Testis (tissue), 2 donors: ENCODE measurements at regions not wholly inside any gene's neighbourhood (a gene's known extent, or its start where the extent isn't known, plus 50 kb on each side); places are given as distances from the start of the nearest gene placed in this dataset.

Source experiments
- DNase-seq: peaks from one replicate; pipeline ENCODE4 v3.0.0-alpha.2; 2019
- H3K27ac ChIP-seq, 2 donors: fragments of 200-600 bp; sonication (generic); one replicate each; pipeline ENCODE4 v1.5.1; 2019
- H3K27me3 ChIP-seq: fragments of 200-600 bp; sonication (generic); one replicate; pipeline ENCODE4 v1.5.1; 2019
- H3K36me3 ChIP-seq: fragments of 200-600 bp; sonication (generic); one replicate; pipeline ENCODE4 v1.5.1; 2017; ENCODE audit warnings: low read depth; ENCODE audit errors: missing control alignments
- H3K4me1 ChIP-seq: fragments of 200-600 bp; sonication (generic); one replicate; pipeline ENCODE4 v1.5.1; 2019
- H3K4me3 ChIP-seq, 2 donors: fragments of 200-600 bp; sonication (generic); one replicate each; pipeline ENCODE4 v1.5.1; 2017 to 2019
- H3K9me3 ChIP-seq: fragments of 200-600 bp; sonication (generic); one replicate; pipeline ENCODE4 v1.5.1; 2017
- CTCF ChIP-seq, 3 experiments: fragments of 450-650 bp in 2 of 3; fragments of 200-600 bp in 1 of 3; sonication (generic) in 1 of 3; IDR thresholded peaks; one replicate each; pipeline ENCODE4 v1.5.1; 2016 to 2019; ENCODE audit warnings: antibody characterized with exemption in 3 of 3, mild to moderate bottlenecking in 2 of 3, moderate library complexity in 1 of 3
- POLR2A ChIP-seq: fragments of 450-650 bp; IDR thresholded peaks from one replicate; pipeline ENCODE4 v1.6.1; 2017; ENCODE audit warnings: antibody characterized with exemption, mild to moderate bottlenecking, moderate library complexity
- WGBS, 2 donors: methylation state at CpG; one replicate each; pipeline ENCODE4 v1.1.5; 2018; 5-methylcytosine and 5-hydroxymethylcytosine counted together
- intact Hi-C: fragments of 100-400 bp; cut with DNase I; formaldehyde crosslinking; loops from one replicate; pipeline ENCODE4 v1.15.1; 2023; ENCODE audit warnings: low total_unique reads

- TF ChIP-seq CTCF (IDR thresholded peaks at IDR 0.05) (no peak), POLR2A (no peak)
- H3K36me3 ChIP-seq, result no peaks in the 10 kb centered on the region
- DNase-seq, result no peak
These were observed 130.4 kb upstream of the MON1B start for GRCh38 chr16:77060614-77061013.

GRCh38 chr16:77062878-77063675 is 127.9 kb upstream of the MON1B start:
- intact Hi-C loops, result no loop called here
- Histone ChIP-seq H3K36me3 (no peaks in the 10 kb centered on the region), H3K27me3 (no peaks in the 10 kb centered on the region), H3K4me1 (no peaks in the 10 kb centered on the region), H3K9me3 (no peaks in the 10 kb centered on the region), H3K4me3 (no peak overlapping the region), H3K27ac (no peak overlapping the region)
- TF ChIP-seq POLR2A, result no peak
- TF ChIP-seq CTCF (IDR thresholded peaks at IDR 0.05), result no peak
- peak; percentile 21 for DNase-seq
- 34 to 47% methylated on average over 11 of the region's 11 CpGs for WGBS, 2 donors

More at GRCh38 chr16:77060614-77061013, 130.4 kb upstream of the MON1B start:
- WGBS, 2 donors, result 95 to 96% methylated on average over 1 of the region's 1 CpG
- no peaks in the 10 kb centered on the region for H3K9me3 ChIP-seq
- no peaks in the 10 kb centered on the region for H3K27me3 ChIP-seq
- H3K27ac ChIP-seq, result no peak overlapping the region
- H3K4me1 ChIP-seq, result no peaks in the 10 kb centered on the region
- intact Hi-C loops, result no loop called here
- H3K4me3 ChIP-seq, result no peak overlapping the region

GRCh38 chr16:77063676-77064016 is 127.3 kb upstream of the MON1B start:
- Histone ChIP-seq H3K27me3 (no peaks in the 10 kb centered on the region), H3K4me1 (no peaks in the 10 kb centered on the region), H3K4me3 (no peak overlapping the region), H3K36me3 (no peaks in the 10 kb centered on the region), H3K27ac (no peak overlapping the region), H3K9me3 (no peaks in the 10 kb centered on the region)
- DNase-seq, result no peak
- 0 to 16% methylated on average over 1 of the region's 1 CpG for whole genome bisulfite sequencing, 2 donors
- intact Hi-C loops, result no loop called here
- TF ChIP-seq POLR2A (no peak), CTCF (IDR thresholded peaks at IDR 0.05) (no peak)

- TF ChIP-seq CTCF (IDR thresholded peaks at IDR 0.05), result no peak
- no peak for TF ChIP-seq POLR2A
- no peaks in the 10 kb centered on the region for H3K4me1 ChIP-seq
- no peaks in the 10 kb centered on the region for H3K27me3 ChIP-seq
- H3K9me3 ChIP-seq, result no peaks in the 10 kb centered on the region
- DNase-seq, result no peak
- H3K36me3 ChIP-seq, result no peaks in the 10 kb centered on the region
- no peak overlapping the region for H3K27ac ChIP-seq
- WGBS, 2 donors, result 65 to 69% methylated on average over 7 of the region's 7 CpGs
- H3K4me3 ChIP-seq, result no peak overlapping the region
- intact Hi-C loops, result no loop called here
These were observed 127.0 kb upstream of the MON1B start for GRCh38 chr16:77064037-77064436.

GRCh38 chr16:77066896-77067496 is 124.0 kb upstream of the MON1B start:
- TF ChIP-seq POLR2A (no peak), CTCF (IDR thresholded peaks at IDR 0.05) (no peak)
- no peaks in the 10 kb centered on the region for H3K9me3 ChIP-seq
- no peak for DNase-seq
- intact Hi-C loops, result no loop called here
- H3K4me1 ChIP-seq, result no peaks in the 10 kb centered on the region
- H3K27ac ChIP-seq, result no peak overlapping the region
- no peak overlapping the region for H3K4me3 ChIP-seq
- WGBS, 2 donors, result 64 to 72% methylated on average over 9 of the region's 9 CpGs
- H3K27me3 ChIP-seq, result no peaks in the 10 kb centered on the region
- no peaks in the 10 kb centered on the region for H3K36me3 ChIP-seq
